GM19351 (cell line): ENCODE measurements at regions not wholly inside any gene's neighbourhood (a gene's known extent, or its start where the extent isn't known, plus 50 kb on each side); places are given as distances from the start of the nearest gene placed in this dataset.
"Not testable (repeated sequence)": the region's sequence is repeated elsewhere in the genome, so short reads cannot be mapped to it uniquely, and the experiment has no call there.

ENCODE experiments used
- ATAC-seq: cut with Tn5 transposase; IDR thresholded peaks from one replicate; pipeline ENCODE4 v1.9.1; 2021; ENCODE audit warnings: mild to moderate bottlenecking, moderate library complexity; ENCODE audit not compliant: unreplicated experiment

DNA sequence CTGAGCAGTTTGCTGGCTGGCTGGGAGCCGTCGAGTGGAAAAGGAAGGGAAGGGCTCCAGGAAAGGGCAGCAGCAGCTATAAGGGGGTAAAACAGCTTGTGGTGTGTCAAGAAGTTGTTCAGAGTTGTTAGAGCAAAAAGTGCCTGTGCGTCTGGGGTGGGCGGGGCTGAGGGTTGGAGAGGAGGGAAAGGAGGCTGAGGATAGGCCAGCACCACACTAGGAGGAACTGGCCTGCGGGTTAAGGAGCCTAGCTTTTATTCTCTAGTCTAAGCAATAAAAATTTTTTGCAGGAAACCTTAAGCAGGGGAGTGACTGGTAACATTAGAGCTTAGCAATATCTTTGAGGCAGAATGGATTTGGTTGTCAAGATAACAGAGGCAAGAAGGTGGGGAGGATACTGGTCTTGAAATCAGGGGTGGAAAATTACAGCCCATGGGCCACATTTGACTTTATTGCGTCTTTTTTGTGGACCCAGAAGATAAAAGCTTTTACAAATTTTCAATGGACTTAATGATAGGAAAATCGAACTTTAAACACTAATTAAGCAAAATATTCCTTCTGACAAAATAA lies 134.5 kb upstream of the AADACL2 start:
- no peak for ATAC-seq

DNA sequence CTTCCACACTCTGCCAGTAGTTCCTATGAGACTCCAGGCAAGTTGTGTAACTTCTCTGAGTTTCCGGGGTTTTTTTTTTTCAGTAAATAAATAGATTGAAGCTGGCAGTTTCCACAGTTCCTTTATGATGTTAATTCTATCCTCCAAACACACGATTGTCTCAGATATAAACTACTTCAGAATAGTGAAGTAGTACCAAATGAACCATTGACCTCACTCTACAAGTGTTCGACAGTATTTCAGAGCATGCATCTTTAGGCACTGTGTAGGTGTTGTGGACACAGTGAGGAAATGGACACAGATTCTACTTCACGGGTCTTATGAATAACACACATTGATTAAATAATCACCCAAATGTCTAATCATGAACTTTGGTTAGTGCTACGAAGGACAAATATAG lies 136.1 kb upstream of the IGSF10 start:
- no peak for ATAC-seq

GRCh38 chr3:151593928-151594327 lies 133.1 kb upstream of the IGSF10 start:
- no peak for ATAC-seq

- ATAC-seq, result no peak
Observed at GRCh38 chr3:151592287-151592686, 131.4 kb upstream of the IGSF10 start.

DNA sequence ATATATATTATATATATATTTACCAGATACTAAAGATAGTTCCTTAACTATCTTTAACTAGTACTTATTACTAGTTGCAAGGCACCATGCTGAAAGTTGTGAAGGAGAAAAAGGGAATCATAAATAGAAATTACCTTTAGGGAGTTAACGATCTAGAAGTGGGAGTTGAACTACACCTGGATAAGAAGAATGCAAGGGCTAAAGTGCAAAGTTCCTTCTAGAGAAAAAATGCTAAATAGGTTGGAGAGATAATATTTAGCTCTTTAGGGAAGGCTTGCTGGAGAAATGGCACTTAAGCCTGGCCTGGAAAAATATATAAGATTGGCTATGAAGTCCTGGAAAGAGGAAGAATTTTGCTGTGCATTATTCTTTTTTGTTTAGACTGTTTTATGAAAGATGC lies 130.6 kb upstream of the IGSF10 start:
- ATAC-seq, result no peak

- ATAC-seq, result no peak
Observed at GRCh38 chr3:151589311-151589710, 128.4 kb upstream of the IGSF10 start.

GRCh38 chr3:151587659-151588058 lies 126.8 kb upstream of the IGSF10 start:
- not testable (repeated sequence) for ATAC-seq

- peak; percentile 77 for ATAC-seq
Observed at GRCh38 chr3:151584566-151584965, 123.7 kb upstream of the IGSF10 start.

DNA sequence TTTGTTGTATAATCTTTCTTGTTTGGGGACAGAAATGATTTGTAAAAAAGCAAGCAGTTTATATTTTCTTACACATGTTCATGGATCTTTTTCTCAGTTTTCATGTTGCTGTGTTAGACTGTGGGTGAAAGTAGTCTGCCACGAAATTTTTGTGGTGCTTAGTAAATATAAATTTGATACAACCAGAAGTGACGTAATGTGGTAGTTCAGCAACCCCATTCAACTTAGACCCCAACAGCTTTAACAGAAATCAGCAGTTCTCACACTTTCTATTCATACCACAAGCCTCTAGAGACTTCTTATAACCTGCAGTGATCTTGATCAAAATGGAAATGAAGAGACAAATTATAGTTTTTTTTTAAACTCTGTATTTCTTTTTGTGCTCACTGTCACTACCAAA lies 120.2 kb upstream of the IGSF10 start:
- no peak for ATAC-seq

GRCh38 chr3:151580591-151580990 lies 119.7 kb upstream of the IGSF10 start:
- ATAC-seq, result no peak

DNA sequence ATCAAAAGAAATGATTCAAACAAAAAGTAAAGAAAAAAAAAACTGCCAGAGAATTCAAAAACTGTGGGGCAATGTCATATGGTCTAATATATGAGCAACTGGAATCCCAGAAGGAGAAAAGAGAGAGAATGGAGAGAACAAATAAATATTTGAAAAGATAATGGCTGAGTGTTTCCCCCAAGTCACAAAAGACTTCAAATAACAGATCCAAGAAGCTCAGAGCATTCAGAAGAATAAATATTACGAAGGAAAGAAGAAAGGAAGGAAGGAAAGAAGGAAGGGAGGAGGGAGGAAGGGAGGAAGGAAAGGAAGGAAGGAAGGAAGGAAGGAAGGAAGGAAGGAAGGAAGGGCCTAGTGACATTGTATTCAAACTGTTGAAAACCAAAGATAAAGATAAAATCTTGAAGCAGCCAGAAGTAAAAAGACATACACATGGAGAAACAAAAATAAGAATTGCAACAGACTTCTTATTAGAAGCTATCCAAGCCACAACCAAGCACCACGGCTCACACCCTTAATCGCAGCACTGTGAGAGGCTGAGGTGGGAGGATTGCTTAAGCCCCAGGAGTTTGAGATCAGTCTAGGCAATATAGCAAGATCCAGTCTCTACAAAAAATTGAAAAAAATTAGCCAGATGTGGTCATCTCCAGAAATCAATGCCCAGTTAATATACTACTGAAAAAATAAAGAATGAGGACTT lies 118.9 kb upstream of the IGSF10 start:
- ATAC-seq, result no peak

GRCh38 chr3:151578495-151578894 lies 117.6 kb upstream of the IGSF10 start:
- peak; percentile 54 for ATAC-seq

DNA sequence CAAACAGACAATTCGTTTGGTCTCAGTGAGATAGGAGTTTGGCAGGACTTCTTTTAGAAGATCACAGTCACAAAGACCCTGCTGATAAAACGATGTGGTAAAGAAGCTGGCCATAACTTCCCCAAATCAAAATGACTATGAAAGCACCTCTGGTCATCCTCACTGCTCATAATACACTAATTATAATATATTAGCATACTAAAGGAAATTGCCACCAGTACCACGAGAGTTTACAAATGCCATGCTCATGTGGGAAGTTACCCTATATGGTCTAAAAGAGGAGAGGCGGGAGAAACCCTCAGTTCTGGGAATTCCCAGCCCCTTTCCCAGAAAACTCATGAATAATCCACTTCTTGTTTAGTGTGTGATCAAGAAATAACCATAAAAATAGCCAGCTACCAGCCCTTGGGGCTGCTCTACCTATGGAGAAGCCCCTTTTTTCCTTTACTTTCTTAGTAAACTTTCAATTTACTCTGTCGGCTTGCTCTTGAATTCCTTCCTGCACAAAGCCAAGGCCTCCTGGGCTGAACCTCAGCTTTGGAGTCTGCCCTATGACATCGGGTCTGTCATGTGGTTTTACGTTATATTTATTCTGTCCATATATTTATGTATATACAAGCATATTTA lies 115.8 kb upstream of the IGSF10 start:
- ATAC-seq, result no peak

GRCh38 chr3:151568184-151568583 lies 107.3 kb upstream of the IGSF10 start:
- ATAC-seq, result no peak

DNA sequence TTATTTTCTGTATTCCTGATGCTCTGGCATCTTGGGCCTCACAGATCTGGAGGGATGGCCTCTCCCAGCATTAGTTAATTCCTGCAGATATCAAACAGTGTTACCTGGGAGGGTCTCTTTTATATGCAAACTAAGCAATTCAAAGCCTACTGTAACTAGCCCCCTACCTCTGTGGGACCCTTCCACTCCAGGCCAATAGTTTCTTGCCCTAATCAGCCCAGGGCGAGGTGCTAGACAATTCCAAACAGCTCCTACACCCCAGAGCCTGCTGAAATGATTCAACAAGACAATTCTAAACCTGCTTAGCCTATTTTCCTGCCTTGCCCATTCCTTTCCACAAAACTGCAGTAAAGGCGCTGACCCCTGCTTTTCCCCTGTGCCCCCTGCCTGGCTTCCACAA lies 106.6 kb upstream of the IGSF10 start:
- no peak for ATAC-seq

DNA sequence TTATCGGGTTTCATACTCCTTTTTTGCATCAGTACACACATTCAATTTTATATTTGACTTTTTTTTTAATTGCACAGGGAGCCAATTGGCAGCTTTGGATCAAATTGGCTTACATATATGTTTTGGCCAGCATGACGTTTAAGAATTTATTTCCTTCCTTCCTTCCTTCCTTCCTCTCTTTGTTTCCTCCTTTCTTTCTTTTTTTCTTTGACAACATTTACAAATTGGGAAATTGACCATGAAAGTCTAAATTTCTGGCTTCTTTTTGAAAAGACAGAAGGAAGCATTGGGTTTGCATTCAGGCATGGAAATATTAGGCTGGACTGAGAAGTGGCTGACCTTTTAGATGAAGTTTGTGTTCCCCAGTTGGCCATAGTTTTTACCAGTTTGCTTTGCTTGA lies 103.4 kb upstream of the IGSF10 start:
- ATAC-seq, result no peak

DNA sequence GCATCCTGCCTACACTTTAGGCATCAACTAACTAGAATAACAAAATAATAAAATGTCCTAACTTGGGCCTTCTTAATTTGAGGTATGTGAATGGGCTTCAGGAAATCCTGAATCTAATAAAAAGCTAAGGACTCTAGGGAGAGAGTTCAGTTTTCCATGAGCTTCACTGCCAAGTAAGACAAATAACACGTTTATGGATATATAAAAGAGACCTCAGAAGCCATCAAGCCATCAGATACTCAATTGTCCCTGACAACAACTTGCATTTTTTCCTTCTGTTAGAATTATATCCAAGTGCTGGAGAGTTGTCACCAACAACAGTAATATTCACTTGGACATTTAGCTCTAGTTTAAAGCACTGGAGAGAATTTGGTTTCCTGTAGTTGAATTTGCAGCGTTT lies 102.4 kb upstream of the IGSF10 start:
- no peak for ATAC-seq

DNA sequence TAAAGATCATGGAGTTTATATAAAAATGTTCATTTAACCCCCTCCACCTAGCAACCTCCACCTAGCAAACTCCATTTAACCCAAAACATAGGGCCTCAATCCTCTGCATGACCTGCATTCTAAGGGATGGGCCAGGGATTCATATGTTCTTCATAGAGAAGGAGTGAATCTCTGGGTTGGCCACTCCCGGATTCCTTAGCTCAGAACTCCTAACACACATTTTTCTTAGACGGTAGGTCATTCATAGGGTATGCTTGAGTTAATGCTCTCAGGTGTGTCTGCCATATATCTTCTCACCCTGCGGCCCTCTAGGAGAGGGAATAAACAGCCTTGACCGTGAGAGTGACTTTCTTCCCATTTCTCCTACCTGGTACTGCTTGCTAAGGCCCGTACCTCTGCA lies 102.0 kb upstream of the IGSF10 start:
- ATAC-seq, result no peak

- no peak for ATAC-seq
Observed at GRCh38 chr3:151561878-151562277, 101.0 kb upstream of the IGSF10 start.

- no peak for ATAC-seq
Observed at GRCh38 chr3:151560738-151561137, 99.9 kb upstream of the IGSF10 start.

- no peak for ATAC-seq
Observed at GRCh38 chr3:151559736-151560135, 98.9 kb upstream of the IGSF10 start.

GRCh38 chr3:151558661-151559060 lies 97.8 kb upstream of the IGSF10 start:
- no peak for ATAC-seq
